Brain microvascular endothelial cell (primary cell): ENCODE measurements at regions not wholly inside any gene's neighbourhood (a gene's known extent, or its start where the extent isn't known, plus 50 kb on each side); places are given as distances from the start of the nearest gene placed in this dataset.
"Not testable (repeated sequence)": the region's sequence is repeated elsewhere in the genome, so short reads cannot be mapped to it uniquely, and the experiment has no call there.

Experiments
- DNase-seq: peaks from one replicate; pipeline ENCODE4 v3.0.0-alpha.2; 2020
- H3K27ac ChIP-seq: fragments of 250-450 bp; sonication (Bioruptor Pico); 2 replicates; pipeline ENCODE4 v1.5.1; 2020; ENCODE audit warnings: mild to moderate bottlenecking, moderate library complexity
- H3K27me3 ChIP-seq: fragments of 250-450 bp; sonication (Bioruptor Pico); replicated peaks from 2 replicates; pipeline ENCODE4 v1.5.1; 2020; ENCODE audit warnings: mild to moderate bottlenecking
- H3K36me3 ChIP-seq: fragments of 250-450 bp; sonication (Bioruptor Pico); replicated peaks from 2 replicates; pipeline ENCODE4 v1.5.1; 2020; ENCODE audit warnings: mild to moderate bottlenecking
- H3K4me3 ChIP-seq: 2 replicates; pipeline ENCODE4 v1.5.1; 2011; ENCODE audit warnings: low read depth, mild to moderate bottlenecking, control low read depth, low read length, moderate library complexity
- in situ Hi-C: cut with HindIII; loops from 2 replicates; pipeline ENCODE4 v1.10.0; 2017; ENCODE audit warnings: low sequenced_read_pairs, low pct_ligation_motif_present
- TF ChIP-seq, protein P1 (sequence below): IDR thresholded peaks from 2 replicates; pipeline ENCODE4 v1.5.1; 2011; ENCODE audit warnings: low read depth, mild to moderate bottlenecking, moderate library complexity, low read length, control low read depth, inconsistent platforms; ENCODE audit errors: missing control alignments

DNA sequence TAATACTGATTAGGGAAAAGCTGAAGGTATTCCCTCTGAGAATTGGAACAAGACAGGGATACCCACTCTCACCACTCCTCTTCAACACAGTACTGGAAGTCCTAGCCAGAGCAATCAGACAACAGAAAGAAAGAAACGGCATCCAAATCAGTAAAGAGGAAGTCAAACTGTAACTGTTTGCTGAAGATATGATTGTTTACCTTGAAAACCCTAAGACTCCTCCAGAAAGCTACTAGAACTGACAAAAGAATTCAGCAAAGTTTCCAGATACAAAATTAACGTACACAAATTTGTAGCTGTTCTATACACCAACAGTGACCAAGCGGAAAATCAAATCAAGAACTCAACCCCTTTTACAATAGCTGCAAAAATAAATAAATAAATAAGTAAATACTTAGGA lies 78.6 kb downstream of the EXTL2 start:
- Histone ChIP-seq H3K36me3 (no peaks in the 10 kb centered on the region), H3K27ac (no peak overlapping the region), H3K27me3 (no peaks in the 10 kb centered on the region), H3K4me3 (no peak overlapping the region)
- TF ChIP-seq, protein P1, sequence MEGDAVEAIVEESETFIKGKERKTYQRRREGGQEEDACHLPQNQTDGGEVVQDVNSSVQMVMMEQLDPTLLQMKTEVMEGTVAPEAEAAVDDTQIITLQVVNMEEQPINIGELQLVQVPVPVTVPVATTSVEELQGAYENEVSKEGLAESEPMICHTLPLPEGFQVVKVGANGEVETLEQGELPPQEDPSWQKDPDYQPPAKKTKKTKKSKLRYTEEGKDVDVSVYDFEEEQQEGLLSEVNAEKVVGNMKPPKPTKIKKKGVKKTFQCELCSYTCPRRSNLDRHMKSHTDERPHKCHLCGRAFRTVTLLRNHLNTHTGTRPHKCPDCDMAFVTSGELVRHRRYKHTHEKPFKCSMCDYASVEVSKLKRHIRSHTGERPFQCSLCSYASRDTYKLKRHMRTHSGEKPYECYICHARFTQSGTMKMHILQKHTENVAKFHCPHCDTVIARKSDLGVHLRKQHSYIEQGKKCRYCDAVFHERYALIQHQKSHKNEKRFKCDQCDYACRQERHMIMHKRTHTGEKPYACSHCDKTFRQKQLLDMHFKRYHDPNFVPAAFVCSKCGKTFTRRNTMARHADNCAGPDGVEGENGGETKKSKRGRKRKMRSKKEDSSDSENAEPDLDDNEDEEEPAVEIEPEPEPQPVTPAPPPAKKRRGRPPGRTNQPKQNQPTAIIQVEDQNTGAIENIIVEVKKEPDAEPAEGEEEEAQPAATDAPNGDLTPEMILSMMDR = no peak
- no peak for DNase-seq
- in situ Hi-C loops = no loop called here

- H3K4me3 ChIP-seq, H3K27ac ChIP-seq, DNase-seq, H3K36me3 ChIP-seq, H3K27me3 ChIP-seq, in situ Hi-C loops: not testable (repeated sequence)
Measured at GRCh38 chr1:100820195-100820594, 74.4 kb downstream of the EXTL2 start.

GRCh38 chr1:100821919-100822318 lies 72.7 kb downstream of the EXTL2 start:
- DNase-seq, in situ Hi-C loops, H3K27ac ChIP-seq, H3K36me3 ChIP-seq, H3K4me3 ChIP-seq, H3K27me3 ChIP-seq: not testable (repeated sequence)
